ENCODE measurements at regions not wholly inside any gene's neighbourhood (a gene's known extent, or its start where the extent isn't known, plus 50 kb on each side); places are given as distances from the start of the nearest gene placed in this dataset.

DNA sequence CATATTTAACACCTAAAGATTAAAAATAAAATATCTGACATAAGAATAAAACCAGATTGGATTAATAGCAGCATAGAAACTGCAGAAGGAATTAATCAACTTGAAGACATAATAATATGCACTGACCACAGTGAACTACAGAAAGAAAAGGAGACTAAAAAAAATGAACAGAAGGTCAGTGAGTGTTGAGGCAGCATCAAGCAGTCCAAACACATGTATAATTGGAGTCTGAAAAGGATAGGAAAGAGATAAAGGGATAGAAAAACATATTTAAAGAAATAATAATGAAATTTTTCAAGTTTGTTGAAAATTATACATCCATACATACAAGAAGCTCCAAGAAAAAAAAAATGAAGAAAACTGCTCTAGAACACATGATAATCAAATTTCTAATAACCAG is 756.2 kb downstream of the GATA3 start:
- no peak overlapping the region for H4K91ac ChIP-seq (ENCODE audit: low read depth, low read length, poor library complexity)
- no peak overlapping the region for H3K18ac ChIP-seq (ENCODE audit: low read length)
- no peak overlapping the region for H2AFZ ChIP-seq (ENCODE audit: low read length)

DNA sequence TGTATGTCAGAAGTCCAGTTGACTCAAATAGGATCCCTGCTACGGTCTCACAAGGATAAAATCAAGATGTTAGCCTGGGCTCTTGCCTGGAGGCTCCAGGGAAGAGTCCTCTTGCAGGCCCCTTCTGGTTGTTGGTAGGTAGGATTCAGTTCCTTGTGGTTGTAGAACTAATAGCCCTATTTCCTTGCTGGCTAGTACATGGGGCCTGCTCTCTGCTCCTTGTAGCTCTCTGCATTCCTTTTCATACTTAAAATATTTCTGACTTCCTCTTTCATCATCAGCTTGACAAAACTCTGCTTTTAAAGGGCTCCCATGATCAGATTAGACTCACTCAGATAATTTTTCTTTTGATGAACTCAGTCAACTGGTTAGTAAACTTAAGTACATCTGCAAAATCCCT is 756.7 kb downstream of the GATA3 start:
- no peak overlapping the region for H2BK12ac ChIP-seq (ENCODE audit: low read length)
- H3K9me3 ChIP-seq (replicated peaks in 1 of 2; ENCODE audit: control insufficient read depth in 2 of 2, insufficient read depth in 1 of 2, low read depth in 1 of 2, low read length in 2 of 2), result no peaks in the 10 kb centered on the region
- H3K79me1 ChIP-seq (ENCODE audit: low read depth, low read length), result no peaks in the 10 kb centered on the region
- no peak overlapping the region for H3K4me2 ChIP-seq (ENCODE audit: insufficient read depth, low read length, poor library complexity, severe bottlenecking)
- no peak overlapping the region for H4K91ac ChIP-seq (ENCODE audit: low read depth, low read length, poor library complexity)
- no peak overlapping the region for H3K14ac ChIP-seq (ENCODE audit: low read length)
- H4K8ac ChIP-seq (ENCODE audit: low read depth, low read length), result no peak overlapping the region
- no peak overlapping the region for H2AFZ ChIP-seq (ENCODE audit: low read length)
- peaks cover 0 to 3% of the 10 kb centered on the region in 2 donors for H3K4me1 ChIP-seq (ENCODE audit: control insufficient read depth in 2 of 2, insufficient read depth in 1 of 2, low read depth in 1 of 2, low read length in 2 of 2)
- no peak overlapping the region for H2BK15ac ChIP-seq (ENCODE audit: low read length)
- no peak for DNase-seq (ENCODE audit: low spot score)
- no peak overlapping the region for H3K18ac ChIP-seq (ENCODE audit: low read length)
- H3K36me3 ChIP-seq (replicated peaks in 1 of 2; ENCODE audit: control insufficient read depth in 2 of 2, insufficient read depth in 2 of 2, low read length in 2 of 2), result no peaks in the 10 kb centered on the region
- no peak overlapping the region for H2BK5ac ChIP-seq (ENCODE audit: low read length)
- H2AK5ac ChIP-seq (ENCODE audit: low read depth, low read length), result no peak overlapping the region
- no peak overlapping the region for H3K23ac ChIP-seq (ENCODE audit: low read depth, low read length, poor library complexity)
- no peak overlapping the region for H3K4ac ChIP-seq (ENCODE audit: low read length)
- no peak overlapping the region for H3K9ac ChIP-seq (ENCODE audit: low read depth, low read length, poor library complexity)
- no CpG with 5 or more reads among the region's 1 CpG for WGBS, 2 donors (ENCODE audit: extremely low coverage in 2 of 2, insufficient read length in 2 of 2, insufficient replicate concordance in 1 of 2)
- no peak overlapping the region for H3K27ac ChIP-seq (replicated peaks; ENCODE audit: low read length)
- H3K27me3 ChIP-seq (ENCODE audit: control insufficient read depth in 3 of 3, insufficient read depth in 3 of 3, low read depth in 1 of 3, low read length in 3 of 3), result no peaks in the 10 kb centered on the region
- no peak overlapping the region for H3K4me3 ChIP-seq (ENCODE audit: low read length in 2 of 2)
- no peak overlapping the region for H2BK120ac ChIP-seq (ENCODE audit: low read depth, low read length)

More for the DNA sequence above, 756.2 kb downstream of the GATA3 start:
- no peak overlapping the region for H3K4me3 ChIP-seq (ENCODE audit: low read length in 2 of 2)
- no peak overlapping the region for H3K23ac ChIP-seq (ENCODE audit: low read depth, low read length, poor library complexity)
- no peak overlapping the region for H3K4ac ChIP-seq (ENCODE audit: low read length)
- H2BK120ac ChIP-seq (ENCODE audit: low read depth, low read length), result no peak overlapping the region
- no peak overlapping the region for H2AK5ac ChIP-seq (ENCODE audit: low read depth, low read length)
- no peak overlapping the region for H3K14ac ChIP-seq (ENCODE audit: low read length)
- no peak overlapping the region for H3K27ac ChIP-seq (replicated peaks; ENCODE audit: low read length)
- H2BK12ac ChIP-seq (ENCODE audit: low read length), result no peak overlapping the region
- no peaks in the 10 kb centered on the region for H3K79me1 ChIP-seq (ENCODE audit: low read depth, low read length)
- no peaks in the 10 kb centered on the region for H3K9me3 ChIP-seq (replicated peaks in 1 of 2; ENCODE audit: control insufficient read depth in 2 of 2, insufficient read depth in 1 of 2, low read depth in 1 of 2, low read length in 2 of 2)
- no peaks in the 10 kb centered on the region for H3K4me1 ChIP-seq (ENCODE audit: control insufficient read depth in 2 of 2, insufficient read depth in 1 of 2, low read depth in 1 of 2, low read length in 2 of 2)
- H2BK5ac ChIP-seq (ENCODE audit: low read length), result no peak overlapping the region
- H3K27me3 ChIP-seq (ENCODE audit: control insufficient read depth in 3 of 3, insufficient read depth in 3 of 3, low read depth in 1 of 3, low read length in 3 of 3), result no peaks in the 10 kb centered on the region
- no peaks in the 10 kb centered on the region for H3K36me3 ChIP-seq (replicated peaks in 1 of 2; ENCODE audit: control insufficient read depth in 2 of 2, insufficient read depth in 2 of 2, low read length in 2 of 2)
- no peak for DNase-seq (ENCODE audit: low spot score)
- no peak overlapping the region for H3K9ac ChIP-seq (ENCODE audit: low read depth, low read length, poor library complexity)
- H4K8ac ChIP-seq (ENCODE audit: low read depth, low read length), result no peak overlapping the region
- H2BK15ac ChIP-seq (ENCODE audit: low read length), result no peak overlapping the region
- no peak overlapping the region for H3K4me2 ChIP-seq (ENCODE audit: insufficient read depth, low read length, poor library complexity, severe bottlenecking)

DNA sequence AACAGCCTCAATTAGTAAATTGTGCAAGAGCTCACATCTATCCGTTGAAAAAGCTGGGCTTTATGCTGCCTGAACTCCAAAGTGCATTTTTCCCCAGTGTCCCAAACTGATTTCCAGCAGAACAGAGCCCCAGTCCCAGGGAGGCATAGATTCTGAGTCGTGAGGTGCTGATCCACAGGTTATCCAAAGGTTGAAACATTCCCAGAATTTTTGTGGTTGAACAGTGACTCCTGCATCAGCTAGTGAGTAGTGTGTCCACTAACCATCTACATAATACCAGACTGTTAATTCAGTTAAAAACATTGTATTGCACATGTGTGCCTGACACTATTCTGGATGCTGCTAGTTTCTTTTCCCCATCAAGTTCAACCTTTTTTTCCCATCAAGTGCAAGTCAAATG is 761.5 kb downstream of the GATA3 start:
- Histone ChIP-seq H3K36me3 (replicated peaks in 1 of 2; ENCODE audit: control insufficient read depth in 2 of 2, insufficient read depth in 2 of 2, low read length in 2 of 2) (no peaks in the 10 kb centered on the region), H2AFZ (ENCODE audit: low read length) (no peak overlapping the region), H3K79me1 (ENCODE audit: low read depth, low read length) (no peaks in the 10 kb centered on the region), H3K14ac (ENCODE audit: low read length) (no peak overlapping the region), H4K8ac (ENCODE audit: low read depth, low read length) (no peak overlapping the region), H3K9me3 (replicated peaks in 1 of 2; ENCODE audit: control insufficient read depth in 2 of 2, insufficient read depth in 1 of 2, low read depth in 1 of 2, low read length in 2 of 2) (no peaks in the 10 kb centered on the region), H2BK120ac (ENCODE audit: low read depth, low read length) (no peak overlapping the region), H3K4me3 (ENCODE audit: low read length in 2 of 2) (no peak overlapping the region), H2AK5ac (ENCODE audit: low read depth, low read length) (no peak overlapping the region), H2BK12ac (ENCODE audit: low read length) (no peak overlapping the region), H3K18ac (ENCODE audit: low read length) (no peak overlapping the region), H4K91ac (ENCODE audit: low read depth, low read length, poor library complexity) (no peak overlapping the region), H3K4me1 (ENCODE audit: control insufficient read depth in 2 of 2, insufficient read depth in 1 of 2, low read depth in 1 of 2, low read length in 2 of 2) (peaks cover 0 to 4% of the 10 kb centered on the region in 2 donors), H2BK5ac (ENCODE audit: low read length) (no peak overlapping the region), H3K27me3 (ENCODE audit: control insufficient read depth in 3 of 3, insufficient read depth in 3 of 3, low read depth in 1 of 3, low read length in 3 of 3) (no peaks in the 10 kb centered on the region), H2BK15ac (ENCODE audit: low read length) (no peak overlapping the region), H3K27ac (replicated peaks; ENCODE audit: low read length) (no peak overlapping the region), H3K9ac (ENCODE audit: low read depth, low read length, poor library complexity) (no peak overlapping the region), H3K4ac (ENCODE audit: low read length) (no peak overlapping the region), H3K4me2 (ENCODE audit: insufficient read depth, low read length, poor library complexity, severe bottlenecking) (no peak overlapping the region), H3K23ac (ENCODE audit: low read depth, low read length, poor library complexity) (no peak overlapping the region)
- WGBS, 2 donors (ENCODE audit: extremely low coverage in 2 of 2, insufficient read length in 2 of 2, insufficient replicate concordance in 1 of 2), result no CpG with 5 or more reads among the region's 2 CpGs
- DNase-seq (ENCODE audit: low spot score), result no peak

DNA sequence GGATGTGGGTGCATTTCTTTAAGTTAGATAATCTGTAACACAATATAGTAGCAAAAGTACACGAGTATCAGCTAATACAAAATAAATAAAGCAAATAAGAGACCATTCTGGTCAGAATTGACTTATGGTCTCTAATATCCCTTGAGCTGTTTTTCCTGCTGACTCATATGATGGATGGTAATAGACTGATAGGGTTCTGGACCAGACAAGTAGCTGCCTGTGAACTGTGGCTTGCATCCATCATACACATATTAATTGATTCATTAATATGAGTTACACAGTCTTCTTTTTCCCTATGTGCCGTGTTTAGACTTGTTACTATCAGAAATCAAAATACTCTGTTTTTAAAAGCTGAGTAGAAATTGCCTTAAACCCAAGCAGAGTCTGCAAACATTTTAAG is 762.8 kb downstream of the GATA3 start:
- Histone ChIP-seq H2AFZ (ENCODE audit: low read length) (no peak overlapping the region), H3K4me3 (ENCODE audit: low read length in 2 of 2) (no peak overlapping the region), H3K4me1 (ENCODE audit: control insufficient read depth in 2 of 2, insufficient read depth in 1 of 2, low read depth in 1 of 2, low read length in 2 of 2) (peaks cover 0 to 4% of the 10 kb centered on the region in 2 donors), H3K79me1 (ENCODE audit: low read depth, low read length) (no peaks in the 10 kb centered on the region), H4K8ac (ENCODE audit: low read depth, low read length) (no peak overlapping the region), H3K23ac (ENCODE audit: low read depth, low read length, poor library complexity) (no peak overlapping the region), H3K27ac (replicated peaks; ENCODE audit: low read length) (no peak overlapping the region), H3K4me2 (ENCODE audit: insufficient read depth, low read length, poor library complexity, severe bottlenecking) (no peak overlapping the region), H3K14ac (ENCODE audit: low read length) (no peak overlapping the region), H3K27me3 (ENCODE audit: control insufficient read depth in 3 of 3, insufficient read depth in 3 of 3, low read depth in 1 of 3, low read length in 3 of 3) (no peaks in the 10 kb centered on the region), H2BK12ac (ENCODE audit: low read length) (no peak overlapping the region), H3K18ac (ENCODE audit: low read length) (no peak overlapping the region), H2BK15ac (ENCODE audit: low read length) (no peak overlapping the region), H2AK5ac (ENCODE audit: low read depth, low read length) (no peak overlapping the region), H2BK5ac (ENCODE audit: low read length) (no peak overlapping the region), H4K91ac (ENCODE audit: low read depth, low read length, poor library complexity) (no peak overlapping the region), H3K4ac (ENCODE audit: low read length) (no peak overlapping the region), H3K9ac (ENCODE audit: low read depth, low read length, poor library complexity) (no peak overlapping the region), H3K9me3 (replicated peaks in 1 of 2; ENCODE audit: control insufficient read depth in 2 of 2, insufficient read depth in 1 of 2, low read depth in 1 of 2, low read length in 2 of 2) (no peaks in the 10 kb centered on the region), H3K36me3 (replicated peaks in 1 of 2; ENCODE audit: control insufficient read depth in 2 of 2, insufficient read depth in 2 of 2, low read length in 2 of 2) (no peaks in the 10 kb centered on the region), H2BK120ac (ENCODE audit: low read depth, low read length) (no peak overlapping the region)
- DNase-seq (ENCODE audit: low spot score), result no peak
- no CpG with 5 or more reads among the region's 2 CpGs for WGBS, 2 donors (ENCODE audit: extremely low coverage in 2 of 2, insufficient read length in 2 of 2, insufficient replicate concordance in 1 of 2)

Measured in neuronal stem cell (in vitro differentiated cells).